ENCODE measurements at regions not wholly inside any gene's neighbourhood (a gene's known extent, or its start where the extent isn't known, plus 50 kb on each side); places are given as distances from the start of the nearest gene placed in this dataset.
A peak's percentile ranks its signal among the peaks of the same experiment; 100 is the strongest.
"Not testable (repeated sequence)": the region's sequence is repeated elsewhere in the genome, so short reads cannot be mapped to it uniquely, and the experiment has no call there.

DNA sequence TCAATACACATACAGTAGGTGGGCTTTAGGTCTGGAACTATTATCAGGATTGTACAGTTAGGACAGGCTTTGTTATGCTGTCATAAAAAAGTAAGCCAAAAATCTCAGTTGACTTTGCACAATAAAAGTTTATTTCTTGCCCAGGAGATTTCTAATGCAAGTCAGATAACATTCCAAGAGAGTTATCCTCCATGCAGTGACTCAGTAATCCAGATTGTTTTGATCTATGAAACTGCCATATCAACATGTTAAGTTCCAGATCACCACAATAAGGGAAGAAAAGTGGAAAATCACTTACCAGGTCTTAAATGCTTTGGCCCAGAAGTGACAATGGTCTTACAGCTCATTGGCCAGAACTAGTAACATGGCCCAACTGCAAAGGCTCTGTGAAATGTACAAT lies 636.2 kb upstream of the KLF12 start:
- no peak for DNase-seq

DNA sequence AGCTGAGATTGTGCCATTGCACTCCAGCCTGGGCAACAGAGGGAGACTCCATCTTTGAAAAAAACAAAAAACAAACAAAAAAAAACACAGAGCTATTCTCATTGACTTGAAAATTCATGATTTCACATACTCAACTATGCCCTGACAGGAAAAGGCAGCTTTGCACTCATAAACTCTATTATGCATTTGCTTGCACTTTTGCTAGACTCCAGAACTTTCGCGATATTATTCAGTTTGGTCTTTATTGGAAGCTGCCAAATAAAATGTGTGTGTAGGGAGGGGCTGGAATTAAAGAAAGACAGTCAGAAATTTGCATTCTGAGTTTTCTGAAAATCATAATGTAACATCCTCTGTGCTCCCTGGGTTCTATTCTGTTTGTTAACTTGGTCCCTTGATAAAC lies 635.1 kb upstream of the KLF12 start:
- no peak for DNase-seq

DNA sequence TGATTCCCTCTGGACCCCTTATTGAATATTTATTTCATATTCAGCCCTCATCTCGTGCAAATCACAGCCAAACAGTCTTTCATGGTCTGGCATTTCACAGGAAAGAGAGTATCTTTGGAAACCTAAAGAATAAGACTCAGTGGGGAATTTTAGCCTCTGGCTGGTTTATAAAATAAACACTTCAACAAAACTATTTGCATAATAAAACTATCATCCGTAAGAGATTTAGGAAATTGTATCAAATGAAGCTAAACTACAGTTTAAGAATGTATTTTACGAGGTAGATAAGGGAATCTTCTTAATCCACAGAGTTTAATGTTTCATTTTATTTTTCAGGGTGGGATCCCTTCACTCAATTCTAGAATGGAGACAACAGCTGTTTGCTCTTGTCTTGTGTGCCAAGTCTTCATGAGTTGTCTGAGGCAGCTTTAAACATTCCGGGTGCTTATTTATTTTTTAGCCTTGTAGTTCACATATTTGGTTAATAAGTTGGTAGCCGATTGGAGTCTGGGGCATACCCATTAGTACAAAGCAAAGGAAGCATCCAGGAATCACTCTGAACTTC lies 634.4 kb upstream of the KLF12 start:
- DNase-seq: no peak

DNA sequence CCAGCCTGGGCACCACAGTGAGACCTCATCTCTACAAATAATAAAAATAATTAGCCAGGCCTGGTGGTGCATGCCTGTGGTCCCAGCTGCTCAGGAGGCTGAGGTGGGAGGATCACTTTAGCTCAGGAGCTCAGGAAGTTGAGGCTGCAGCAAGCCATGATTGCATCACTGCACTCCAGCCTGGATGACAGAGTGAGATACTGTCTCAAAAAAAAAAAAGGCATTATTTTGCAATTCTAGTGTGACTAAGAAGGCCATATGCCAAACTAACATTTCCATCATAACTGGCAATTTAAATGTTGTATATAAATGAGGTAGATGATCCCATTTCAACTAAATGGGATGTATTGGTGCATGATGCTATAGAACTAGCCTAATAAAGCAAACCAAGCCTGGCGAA lies 632.8 kb upstream of the KLF12 start:
- no peak for DNase-seq

DNA sequence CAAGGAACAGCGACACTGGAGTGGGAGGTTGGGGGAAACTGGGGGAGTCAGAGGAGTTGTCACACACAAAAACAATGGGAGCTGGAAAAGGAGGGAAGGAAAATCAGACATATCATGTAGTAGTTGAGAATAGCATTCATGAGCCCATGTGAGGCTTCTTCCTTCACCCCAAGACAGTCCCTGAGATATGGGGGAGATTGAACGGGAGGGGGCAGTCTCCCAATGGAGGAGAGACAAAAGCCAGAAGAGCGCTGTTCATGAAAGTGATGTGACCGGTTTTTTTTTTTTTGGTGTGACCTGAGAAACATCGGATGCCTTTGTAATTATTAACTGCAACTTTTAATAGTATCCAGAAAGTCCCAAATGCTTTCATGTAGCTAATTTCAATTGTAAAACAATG lies 631.8 kb upstream of the KLF12 start:
- DNase-seq: no peak

DNA sequence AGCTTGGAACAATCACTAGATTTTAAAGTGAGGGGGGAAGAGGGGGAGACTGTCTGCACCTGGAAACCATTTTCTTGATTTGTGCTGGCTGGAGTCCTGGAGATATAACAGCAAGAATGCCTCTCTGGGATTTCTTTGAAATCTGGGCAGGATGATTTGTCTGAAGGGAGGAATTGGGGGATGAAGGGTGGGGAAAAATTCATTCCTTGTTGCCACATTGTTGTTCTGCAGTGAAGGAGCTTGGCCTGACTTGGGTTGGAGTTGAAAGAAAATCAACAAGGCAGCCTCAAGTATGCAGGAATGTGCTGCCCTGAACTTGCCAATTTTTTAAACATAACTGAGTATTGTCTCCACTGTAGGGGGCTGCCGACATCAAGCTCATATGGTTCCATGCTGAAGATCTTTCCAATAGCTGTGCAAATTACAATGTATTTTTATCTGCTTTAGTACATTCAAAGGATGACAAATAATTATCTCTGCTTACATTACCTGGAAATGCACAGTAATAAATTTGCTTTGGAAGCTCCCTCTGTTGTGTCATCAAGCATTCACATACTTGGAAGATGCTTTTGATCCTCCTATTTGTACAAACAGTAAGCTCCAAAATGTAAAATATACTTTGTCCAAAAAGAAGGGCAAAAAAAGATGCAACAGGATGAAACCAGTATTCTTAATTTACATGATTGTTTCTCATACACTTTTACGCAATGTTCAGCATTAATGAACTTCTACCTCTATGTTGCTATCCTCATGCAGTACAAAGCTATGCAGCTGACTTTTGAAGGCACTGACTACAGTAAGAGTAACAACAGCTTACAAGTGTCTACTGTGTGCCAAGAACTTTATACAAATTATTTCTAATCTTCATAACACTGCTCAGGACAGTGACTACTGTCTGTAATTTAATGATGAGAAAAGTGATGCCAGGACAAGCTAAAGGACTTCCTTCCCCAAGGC lies 627.9 kb upstream of the KLF12 start:
- no peak for DNase-seq

DNA sequence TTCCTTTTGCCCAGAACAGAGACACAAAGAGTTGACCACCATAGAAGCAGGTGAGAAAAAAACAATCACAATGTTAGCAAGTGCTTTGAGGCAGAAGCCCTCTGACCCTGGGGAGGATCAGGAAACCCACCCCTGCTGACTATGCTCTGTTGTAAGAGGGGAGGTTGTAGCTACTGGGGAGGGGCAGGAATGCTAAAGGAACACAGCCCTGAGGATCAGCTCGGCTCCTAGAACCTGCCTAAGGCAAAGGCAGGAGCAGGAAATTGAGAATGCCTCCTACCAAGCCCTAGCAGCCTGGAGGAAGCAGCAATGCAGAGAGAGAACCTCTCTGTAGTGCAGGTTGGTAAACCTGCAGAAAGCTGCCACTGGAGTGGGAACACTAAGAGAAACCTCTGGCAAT lies 624.0 kb upstream of the KLF12 start:
- no peak for DNase-seq

DNA sequence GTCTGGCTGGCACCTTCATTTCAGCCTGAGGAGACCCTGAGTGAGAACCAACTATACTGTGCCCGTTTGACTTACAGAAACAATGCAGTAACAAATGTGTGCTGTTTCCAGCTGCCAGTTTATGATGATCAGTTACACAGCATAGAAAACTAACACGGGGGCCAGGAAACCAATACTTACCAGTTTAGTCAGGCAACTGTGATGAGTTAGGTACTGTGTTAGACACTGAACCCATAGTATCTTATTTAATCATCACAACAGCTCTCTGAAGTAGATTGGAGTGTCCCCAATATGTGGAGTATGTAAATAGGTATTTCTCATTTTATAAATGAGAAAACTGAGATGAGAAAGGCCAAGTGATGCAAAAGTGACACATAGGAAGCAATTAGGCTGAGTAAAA lies 620.9 kb upstream of the KLF12 start:
- DNase-seq: no peak

DNA sequence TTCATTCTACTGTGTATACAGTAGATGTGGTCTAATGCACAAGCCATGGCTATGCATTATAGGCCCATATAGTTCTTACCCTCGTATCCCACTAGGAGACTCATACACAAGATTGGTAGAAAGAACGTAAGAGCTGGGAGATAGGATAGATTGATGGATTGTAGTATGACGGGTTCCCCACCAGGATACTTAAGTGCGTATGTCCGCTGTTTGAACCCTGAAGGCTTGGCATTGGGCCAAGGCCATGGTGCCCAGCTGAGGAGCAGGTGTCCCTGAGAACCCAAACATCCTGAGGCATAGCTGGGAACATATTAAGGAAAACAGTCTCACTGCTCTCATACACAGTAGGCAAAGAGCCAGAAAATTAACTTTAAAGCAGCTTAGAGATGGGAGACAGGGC lies 617.5 kb upstream of the KLF12 start:
- DNase-seq: peak; percentile 44

DNA sequence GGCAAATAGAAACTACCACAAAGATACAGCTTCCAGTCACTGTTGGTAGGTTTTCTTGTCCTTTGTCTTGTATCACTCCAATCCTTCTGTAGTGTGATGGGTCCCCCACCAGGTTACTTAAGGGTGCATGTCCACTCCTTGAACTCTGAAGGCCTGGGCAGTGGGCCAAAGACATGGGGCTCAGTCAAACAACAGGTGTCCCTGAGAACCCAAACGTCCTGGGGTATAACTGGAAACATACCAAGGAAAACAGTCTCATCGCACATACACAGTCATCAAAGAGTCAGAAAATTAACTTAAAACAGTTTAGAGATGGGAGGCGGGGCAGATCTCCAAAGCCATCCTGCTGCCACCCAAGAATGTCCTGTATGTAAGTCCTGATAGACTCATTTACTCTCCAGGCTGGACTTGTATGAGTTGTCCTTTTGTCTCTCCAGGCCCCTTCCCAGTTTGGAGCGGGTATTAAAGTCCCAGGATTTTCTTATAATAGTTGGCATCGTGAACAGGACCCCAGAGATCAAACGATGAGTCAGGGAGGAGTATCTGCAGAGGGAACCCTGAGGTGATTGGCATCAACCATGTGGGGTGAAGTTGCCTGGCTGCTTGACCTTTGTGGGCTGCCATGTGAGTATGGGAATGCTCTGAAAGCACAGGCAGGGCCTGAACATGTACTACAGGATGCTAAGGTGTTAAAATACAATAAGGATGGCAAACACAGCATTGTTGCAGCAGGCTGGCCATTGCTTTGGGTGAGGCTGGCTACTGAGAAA lies 613.2 kb upstream of the KLF12 start:
- DNase-seq: no peak

DNA sequence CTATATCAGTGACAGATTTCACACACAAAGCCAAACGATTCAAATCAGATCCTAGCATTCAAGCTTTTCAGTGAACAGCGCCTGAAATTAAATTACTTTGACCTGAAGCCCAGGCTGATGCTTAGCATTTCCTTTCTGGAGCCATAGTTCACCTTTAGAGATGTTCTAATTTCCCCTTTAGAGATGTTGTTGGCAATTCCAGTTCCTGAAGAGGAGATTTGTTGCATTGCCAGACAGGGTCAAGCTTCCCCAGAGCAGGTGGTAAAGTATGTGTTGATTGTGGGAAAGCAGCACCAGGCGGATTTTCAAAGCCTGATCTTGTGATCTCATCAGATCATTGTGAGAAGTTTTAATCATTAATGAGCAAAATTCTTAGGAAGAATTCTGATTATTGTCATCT lies 609.8 kb upstream of the KLF12 start:
- DNase-seq: no peak

DNA sequence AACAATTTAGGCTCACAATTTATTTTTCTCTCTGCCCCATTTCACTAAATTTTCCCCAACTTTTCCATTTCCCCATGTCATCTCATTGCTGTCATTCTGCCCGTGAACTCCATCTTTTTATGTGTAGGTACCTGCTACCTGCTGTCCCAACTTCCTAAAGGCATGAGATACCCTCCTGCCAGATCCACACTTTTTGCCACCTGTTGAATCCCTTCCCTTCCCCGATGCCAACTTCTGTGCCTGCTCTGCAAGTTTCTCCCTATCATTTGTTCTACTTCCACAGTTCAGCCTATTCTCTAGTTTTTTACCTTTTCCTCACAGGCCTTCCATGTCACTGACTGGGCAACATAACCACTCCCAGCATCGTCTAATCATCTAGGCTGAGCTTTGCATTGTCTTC lies 607.5 kb upstream of the KLF12 start:
- no peak for DNase-seq

DNA sequence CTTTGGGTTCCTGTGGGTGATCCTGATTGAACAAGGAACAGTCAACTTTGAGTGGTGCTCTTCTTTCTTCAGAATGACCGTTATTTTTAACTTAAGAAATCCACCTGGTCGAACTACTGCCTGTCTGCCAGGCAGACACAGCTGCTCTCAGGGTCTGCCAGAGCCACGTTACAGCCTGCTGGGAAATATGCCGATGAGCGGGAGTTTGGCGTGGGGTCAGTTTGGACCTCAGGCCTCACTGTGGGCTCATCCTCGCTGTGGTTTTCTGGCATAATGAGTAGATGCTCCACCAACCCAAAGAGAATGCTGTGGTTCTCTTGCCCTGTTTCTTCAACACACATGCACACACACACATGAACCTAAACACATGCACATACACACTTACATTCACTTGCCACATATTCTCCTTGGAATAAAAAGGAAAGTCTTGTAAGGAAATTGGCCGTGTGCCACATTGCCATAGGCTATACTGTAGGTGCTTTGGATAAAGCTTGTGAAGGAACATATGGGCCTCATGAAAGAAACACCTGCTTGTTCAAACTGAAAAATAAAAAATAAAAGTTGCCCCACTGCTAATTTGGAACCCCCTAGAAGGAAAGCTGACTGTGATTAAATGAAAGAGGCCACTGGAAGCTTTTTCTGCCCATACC lies 598.7 kb upstream of the KLF12 start:
- DNase-seq: no peak

DNA sequence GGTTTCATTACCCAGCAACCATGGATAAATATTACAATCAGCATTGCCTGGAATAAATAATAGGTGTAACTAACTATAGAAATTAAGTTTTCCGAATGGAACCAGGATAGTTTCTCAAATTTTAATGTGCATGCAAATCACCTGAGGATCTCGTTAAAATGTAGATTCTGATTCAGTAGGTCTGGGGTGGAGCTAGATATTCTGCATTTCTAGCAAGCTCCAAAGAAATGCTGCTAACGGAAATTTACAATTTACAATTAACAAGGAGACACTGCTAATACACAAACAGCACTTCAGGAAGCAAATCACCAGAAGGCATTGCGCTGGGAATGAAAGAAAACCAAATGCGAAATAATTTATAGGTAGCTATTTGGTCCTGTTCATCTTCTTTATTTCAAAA lies 597.5 kb upstream of the KLF12 start:
- DNase-seq: no peak

DNA sequence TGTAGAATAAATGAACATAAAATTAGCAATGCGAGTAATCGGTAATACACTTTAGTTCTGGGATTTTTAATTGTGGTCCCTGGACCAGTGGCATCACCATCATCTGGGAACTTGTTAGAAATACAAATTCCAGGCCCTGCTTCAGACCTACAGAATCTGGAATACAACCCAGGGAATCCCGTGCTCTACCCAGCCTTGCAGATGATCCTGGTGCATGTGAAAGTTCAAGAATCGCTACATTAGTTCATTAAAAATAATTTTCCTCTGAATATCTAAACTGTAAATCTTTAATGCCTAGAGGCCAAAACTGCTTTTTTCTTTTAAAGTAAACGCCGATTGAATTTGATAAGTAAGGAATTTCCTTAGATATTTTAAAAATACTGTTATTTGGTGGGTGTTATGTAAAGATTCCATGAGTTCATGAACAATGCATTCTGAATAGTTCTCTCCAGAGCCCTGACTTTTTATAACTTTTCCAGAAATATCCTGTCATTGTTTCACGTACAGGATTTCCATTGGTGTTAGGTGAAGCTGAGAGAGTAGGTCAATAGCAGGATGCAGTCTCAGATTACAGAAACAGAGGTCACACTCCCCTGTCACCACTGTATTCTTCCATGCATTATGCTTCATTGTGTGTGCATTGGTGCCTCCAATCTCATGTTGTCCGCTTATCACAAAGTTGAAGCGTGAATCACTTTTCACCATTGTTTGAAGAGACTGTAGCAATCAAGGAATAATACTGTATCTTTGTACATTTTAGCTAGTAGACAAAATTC lies 596.5 kb upstream of the KLF12 start:
- peak; percentile 9 for DNase-seq

DNA sequence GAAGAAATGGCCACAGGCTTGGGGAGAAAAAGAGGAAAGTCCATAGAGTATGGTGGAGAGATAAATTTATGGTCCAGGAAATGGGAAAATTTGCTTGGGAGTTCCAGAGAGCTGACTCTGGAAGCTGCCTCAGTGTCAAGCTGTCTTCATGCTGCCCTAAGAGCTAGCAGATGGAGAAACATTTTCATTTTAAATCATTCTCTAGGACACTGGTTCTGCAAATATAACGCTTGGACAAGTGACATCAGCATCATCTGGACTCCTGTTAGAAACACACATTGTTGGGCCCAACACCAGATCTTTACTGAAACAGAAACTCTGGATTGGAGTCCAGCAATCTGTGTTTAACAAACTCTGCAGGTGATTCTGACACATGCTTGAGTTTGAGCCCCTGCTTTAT lies 592.0 kb upstream of the KLF12 start:
- no peak for DNase-seq

DNA sequence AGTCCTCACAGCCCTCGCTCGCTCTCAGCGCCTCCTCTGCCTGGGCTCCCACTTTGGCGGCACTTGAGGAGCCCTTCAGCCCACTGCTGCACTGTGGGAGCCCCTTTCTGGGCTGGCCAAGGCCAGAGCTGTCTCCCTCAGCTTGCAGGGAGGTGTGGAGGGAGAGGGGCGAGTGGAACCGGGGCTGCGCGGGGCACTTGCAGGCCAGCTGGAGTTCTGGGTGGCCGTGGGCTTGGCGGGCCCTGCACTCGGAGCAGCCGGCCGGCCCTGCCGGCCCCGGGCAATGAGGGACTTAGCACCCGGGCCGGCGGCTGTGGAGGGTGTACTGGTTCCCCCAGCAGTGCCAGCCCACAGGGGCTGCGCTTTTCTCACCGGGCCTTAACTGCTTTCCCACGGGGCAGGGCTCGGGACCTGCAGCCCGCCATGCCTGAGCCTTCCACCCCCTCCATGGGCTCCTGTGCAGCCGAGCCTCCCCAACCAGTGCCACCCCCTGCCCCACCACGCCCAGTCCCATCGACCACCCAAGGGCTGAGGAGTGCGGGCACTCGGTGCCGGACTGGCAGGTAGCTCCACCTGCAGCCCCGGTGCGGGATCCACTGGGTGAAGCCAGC lies 584.1 kb upstream of the KLF12 start:
- DNase-seq: not testable (repeated sequence)

DNA sequence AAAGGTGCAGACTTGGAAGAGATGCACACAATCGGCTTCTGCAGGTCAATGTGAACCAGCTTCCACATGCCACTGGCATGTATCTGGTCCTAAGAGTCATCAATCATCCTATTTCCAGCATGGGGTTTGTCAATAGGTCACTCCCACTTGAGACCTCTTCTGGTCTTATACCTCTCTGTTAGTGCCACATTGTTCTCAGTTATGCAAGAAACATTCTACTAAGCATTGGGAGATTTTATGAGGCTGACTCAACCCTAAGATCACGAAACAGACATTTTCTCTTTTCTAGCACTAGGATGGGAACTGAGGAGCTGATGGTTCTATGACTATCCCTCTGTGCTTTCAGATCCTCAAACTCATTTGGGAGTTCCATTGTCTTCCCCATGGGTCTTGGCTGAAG lies 581.5 kb upstream of the KLF12 start:
- no peak for DNase-seq

DNA sequence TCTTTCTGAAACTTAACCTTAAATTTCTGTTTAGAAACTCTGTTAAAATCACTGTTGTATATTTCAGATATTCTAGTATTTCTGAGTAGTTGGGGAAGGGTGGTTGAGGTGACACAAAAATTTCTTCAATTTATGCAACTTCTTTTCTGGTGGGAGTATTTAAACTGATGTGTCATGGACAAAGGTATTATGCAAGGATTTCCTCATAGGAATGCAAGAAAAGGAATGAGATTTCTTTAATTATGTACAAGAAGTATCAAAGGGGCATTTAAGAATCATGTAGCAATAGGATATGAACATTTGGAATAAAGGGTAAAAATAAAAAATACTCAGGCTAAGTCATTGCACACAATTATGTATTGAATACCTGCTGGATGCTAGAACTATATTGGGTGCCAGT lies 575.8 kb upstream of the KLF12 start:
- no peak for DNase-seq

DNA sequence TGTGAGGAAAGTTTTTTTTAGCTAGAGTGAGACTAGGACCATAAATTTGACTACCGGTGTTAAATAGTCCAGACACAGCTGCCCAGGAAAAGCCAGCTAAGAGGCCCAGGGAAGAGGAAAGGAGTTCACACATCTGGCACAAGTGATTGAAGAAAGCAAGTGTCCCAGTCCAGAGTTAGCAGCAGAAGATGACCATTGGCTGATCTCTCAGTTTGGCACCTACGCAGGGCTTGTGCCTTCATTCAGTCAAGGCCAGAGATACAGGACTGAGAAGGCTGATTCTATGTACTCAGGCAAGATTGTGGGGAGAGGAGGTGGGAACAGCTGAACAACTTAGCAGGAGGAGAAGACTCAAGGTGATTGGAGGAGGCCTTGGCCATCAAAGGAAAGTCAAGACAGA lies 575.0 kb upstream of the KLF12 start:
- DNase-seq: no peak

DNA sequence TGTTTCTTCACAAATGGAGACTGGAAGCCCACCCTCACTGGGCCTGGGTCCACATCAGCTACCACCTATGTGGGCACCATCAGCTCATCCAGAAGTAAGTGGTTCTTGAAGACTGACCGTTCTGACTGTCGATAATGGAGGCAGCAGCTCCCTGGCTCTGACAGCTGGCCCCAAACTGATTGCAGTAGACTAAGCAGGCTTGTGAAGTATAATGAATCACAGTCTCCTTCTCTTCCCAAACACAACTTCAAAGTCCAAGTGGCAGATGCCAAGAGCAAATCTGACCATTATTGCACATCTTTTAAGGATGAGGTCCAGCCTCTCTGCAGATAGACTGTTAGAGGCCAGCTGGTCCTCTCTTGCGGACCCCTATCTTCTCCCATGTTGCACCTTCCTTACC lies 574.4 kb upstream of the KLF12 start:
- DNase-seq: no peak

DNA sequence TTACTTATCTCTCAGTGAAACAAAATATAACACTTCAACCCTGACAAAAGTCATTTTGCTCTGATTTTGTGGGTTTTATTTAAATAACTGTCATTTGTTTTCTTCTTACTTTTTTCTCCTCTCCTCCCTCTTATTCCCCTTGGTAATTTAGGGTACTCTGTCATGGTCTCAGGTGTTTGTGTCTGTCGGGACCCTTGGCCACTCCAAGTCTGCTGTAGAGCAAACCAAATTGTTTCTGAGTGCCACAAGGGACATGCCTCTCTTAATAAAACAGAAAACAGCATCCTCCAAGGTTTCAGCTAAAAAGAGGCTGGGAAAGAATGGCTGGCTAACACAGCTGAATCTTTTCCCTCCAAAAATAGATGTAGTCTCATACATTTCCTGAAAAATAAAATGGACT lies 573.1 kb upstream of the KLF12 start:
- no peak for DNase-seq
